ENCODE measurements at regions not wholly inside any gene's neighbourhood (a gene's known extent, or its start where the extent isn't known, plus 50 kb on each side); places are given as distances from the start of the nearest gene placed in this dataset.

DNA sequence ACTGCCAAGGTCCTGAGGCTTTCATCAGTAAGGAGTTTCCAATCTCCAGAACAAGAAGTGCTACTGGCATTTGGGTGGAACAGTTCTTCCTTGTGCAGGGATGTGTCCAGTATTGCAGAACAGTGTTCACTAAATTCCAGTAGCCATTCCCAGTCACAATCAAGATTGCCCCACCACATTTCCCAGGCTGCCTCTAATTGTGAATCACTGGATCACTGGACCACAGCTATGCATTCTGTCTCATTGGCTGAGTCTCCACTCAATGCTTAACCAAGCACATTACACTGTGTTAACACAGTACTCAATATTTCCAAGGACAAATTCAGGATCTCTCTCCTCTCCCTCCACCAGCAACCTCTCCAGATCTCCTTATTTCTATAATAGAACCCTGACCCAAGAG is 160.2 kb upstream of the CCDC150 start:
- TF ChIP-seq FOXK2 (IDR thresholded peaks at IDR 0.05) (no peak), BHLHE40 (IDR thresholded peaks at IDR 0.05; ENCODE audit: borderline replicate concordance) (no peak), ELF4 (IDR thresholded peaks at IDR 0.05) (no peak), FOXA1 (IDR thresholded peaks at IDR 0.05) (no peak), FOXM1 (IDR thresholded peaks at IDR 0.05; ENCODE audit: borderline replicate concordance) (no peak), TARDBP (IDR thresholded peaks at IDR 0.05) (no peak), ZNF384 (IDR thresholded peaks at IDR 0.05) (no peak), SP1 (IDR thresholded peaks at IDR 0.05) (no peak), HDGF (IDR thresholded peaks at IDR 0.05; ENCODE audit: borderline replicate concordance) (no peak), LEF1 (IDR thresholded peaks at IDR 0.05; ENCODE audit: borderline replicate concordance) (no peak), ARNT (IDR thresholded peaks at IDR 0.05) (no peak), NFRKB (IDR thresholded peaks at IDR 0.05) (no peak), SUZ12 (IDR thresholded peaks at IDR 0.05) (no peak)
- TF ChIP-seq, protein P1, sequence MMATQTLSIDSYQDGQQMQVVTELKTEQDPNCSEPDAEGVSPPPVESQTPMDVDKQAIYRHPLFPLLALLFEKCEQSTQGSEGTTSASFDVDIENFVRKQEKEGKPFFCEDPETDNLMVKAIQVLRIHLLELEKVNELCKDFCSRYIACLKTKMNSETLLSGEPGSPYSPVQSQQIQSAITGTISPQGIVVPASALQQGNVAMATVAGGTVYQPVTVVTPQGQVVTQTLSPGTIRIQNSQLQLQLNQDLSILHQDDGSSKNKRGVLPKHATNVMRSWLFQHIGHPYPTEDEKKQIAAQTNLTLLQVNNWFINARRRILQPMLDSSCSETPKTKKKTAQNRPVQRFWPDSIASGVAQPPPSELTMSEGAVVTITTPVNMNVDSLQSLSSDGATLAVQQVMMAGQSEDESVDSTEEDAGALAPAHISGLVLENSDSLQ (IDR thresholded peaks at IDR 0.05) = no peak

Data from HEK293T (cell line).